ENCODE measurements at regions not wholly inside any gene's neighbourhood (a gene's known extent, or its start where the extent isn't known, plus 50 kb on each side); places are given as distances from the start of the nearest gene placed in this dataset.

GRCh38 chr2:35783723-35784122 lies 571.9 kb upstream of the CRIM1 start:
- DNase-seq (ENCODE audit: low spot score): no peak
- TF ChIP-seq, protein P1, sequence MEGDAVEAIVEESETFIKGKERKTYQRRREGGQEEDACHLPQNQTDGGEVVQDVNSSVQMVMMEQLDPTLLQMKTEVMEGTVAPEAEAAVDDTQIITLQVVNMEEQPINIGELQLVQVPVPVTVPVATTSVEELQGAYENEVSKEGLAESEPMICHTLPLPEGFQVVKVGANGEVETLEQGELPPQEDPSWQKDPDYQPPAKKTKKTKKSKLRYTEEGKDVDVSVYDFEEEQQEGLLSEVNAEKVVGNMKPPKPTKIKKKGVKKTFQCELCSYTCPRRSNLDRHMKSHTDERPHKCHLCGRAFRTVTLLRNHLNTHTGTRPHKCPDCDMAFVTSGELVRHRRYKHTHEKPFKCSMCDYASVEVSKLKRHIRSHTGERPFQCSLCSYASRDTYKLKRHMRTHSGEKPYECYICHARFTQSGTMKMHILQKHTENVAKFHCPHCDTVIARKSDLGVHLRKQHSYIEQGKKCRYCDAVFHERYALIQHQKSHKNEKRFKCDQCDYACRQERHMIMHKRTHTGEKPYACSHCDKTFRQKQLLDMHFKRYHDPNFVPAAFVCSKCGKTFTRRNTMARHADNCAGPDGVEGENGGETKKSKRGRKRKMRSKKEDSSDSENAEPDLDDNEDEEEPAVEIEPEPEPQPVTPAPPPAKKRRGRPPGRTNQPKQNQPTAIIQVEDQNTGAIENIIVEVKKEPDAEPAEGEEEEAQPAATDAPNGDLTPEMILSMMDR (IDR thresholded peaks at IDR 0.05; ENCODE audit: extremely low read depth, missing control alignments): no peak

DNA sequence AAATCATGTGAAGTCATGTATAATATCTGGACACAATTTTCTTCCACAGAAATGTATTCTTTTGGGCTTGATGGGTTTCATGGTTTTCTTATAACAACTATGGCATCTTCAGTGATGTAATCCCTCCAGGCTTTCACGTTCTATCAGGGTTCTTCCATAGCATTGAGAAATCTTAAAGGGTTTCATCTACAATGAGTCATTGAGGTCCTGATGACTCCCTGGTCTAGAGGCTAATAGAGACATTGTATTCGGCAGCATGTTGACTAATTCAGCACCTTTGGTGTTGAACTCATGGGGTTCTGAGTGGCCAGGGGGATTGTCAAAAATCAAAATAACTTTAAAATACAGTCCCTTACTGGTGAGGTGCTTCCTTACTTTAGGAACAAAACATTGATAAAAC lies 614.0 kb upstream of the CRIM1 start:
- TF ChIP-seq, protein P1 (IDR thresholded peaks at IDR 0.05; ENCODE audit: extremely low read depth, missing control alignments): no peak
- DNase-seq (ENCODE audit: low spot score): no peak

DNA sequence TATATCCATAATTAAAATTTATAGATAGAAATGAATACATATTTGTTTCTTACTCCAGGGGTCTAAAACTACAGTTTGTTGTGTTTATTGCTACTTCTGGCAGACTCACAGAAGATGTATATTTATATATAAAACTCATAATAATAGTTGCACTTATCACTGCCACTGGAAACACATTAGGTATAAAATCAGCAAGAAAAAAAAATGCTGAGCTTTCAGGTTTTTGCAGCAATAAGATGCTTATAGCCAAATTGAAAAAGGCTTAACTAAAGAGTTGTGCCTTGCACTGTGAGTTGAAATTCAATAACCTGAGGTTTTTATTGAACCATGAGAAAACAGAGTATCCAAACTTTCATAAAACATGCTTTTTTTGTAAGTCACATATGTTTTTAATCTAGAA lies 623.9 kb upstream of the CRIM1 start:
- no peak for DNase-seq (ENCODE audit: low spot score)
- TF ChIP-seq, protein P1 (IDR thresholded peaks at IDR 0.05; ENCODE audit: extremely low read depth, missing control alignments): no peak

DNA sequence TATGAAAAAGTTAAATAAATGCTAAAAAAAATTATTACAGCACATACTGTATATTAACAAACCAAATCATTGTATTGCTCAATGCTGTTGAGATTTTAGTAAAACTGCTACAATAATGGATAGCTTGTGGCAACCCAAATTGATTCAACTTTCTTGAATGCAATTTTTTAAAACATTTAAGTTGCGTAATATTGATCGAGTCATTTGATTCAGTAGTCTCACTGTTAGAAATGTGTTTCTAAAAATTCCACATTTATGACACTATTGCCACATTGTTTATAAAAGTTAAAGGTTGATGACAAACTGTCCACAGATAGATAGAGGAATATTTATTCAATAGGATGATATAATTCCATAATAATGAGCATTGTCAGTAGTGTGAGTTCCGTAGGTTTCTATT lies 640.7 kb upstream of the CRIM1 start:
- TF ChIP-seq, protein P1 (IDR thresholded peaks at IDR 0.05; ENCODE audit: extremely low read depth, missing control alignments): no peak

DNA sequence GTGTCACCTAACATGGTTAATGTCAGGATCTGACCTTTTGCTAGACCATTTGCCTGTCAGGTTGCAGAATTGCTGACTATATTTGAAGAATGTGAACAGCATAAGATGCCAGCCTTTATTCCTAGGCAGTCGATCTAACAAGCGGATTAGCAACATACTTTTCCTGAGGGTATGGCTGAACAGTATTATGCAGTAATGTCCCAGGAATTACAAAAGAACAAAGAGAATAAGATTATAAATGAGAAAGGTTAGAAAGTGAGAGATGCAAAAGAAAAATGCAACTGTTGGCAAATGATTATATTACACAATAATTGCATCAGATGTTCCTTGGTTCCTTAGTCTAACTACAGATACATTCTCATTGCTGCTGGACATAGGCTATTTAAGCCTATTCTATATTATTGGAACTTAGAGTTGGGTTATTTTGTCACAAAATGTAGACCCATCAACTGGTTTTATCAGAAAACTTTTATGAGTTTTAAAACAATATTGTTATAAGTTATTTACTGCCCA lies 647.1 kb upstream of the CRIM1 start:
- TF ChIP-seq, protein P1 (IDR thresholded peaks at IDR 0.05; ENCODE audit: extremely low read depth, missing control alignments): no peak
- DNase-seq (ENCODE audit: low spot score): no peak

More for the DNA sequence above, 640.7 kb upstream of the CRIM1 start:
- DNase-seq (ENCODE audit: low spot score): no peak

DNA sequence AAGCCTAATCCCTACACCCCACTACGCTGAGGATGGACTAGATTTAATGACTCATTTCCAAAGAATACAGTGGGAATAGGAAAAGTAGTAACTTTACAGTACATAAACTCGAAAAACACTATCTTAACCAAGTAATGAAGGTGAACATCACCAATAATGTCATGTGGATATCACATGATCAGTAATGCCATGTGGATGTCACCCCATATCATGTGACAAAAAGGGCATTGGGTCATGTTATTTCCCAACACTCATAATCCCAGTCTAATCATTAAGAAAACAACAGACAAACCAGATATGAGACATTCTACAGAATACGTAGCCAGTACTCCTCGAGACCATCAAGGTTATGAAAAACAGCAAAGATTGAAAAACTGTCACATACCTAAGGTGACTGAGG lies 667.3 kb upstream of the CRIM1 start:
- TF ChIP-seq, protein P1 (IDR thresholded peaks at IDR 0.05; ENCODE audit: extremely low read depth, missing control alignments): no peak
- no peak for DNase-seq (ENCODE audit: low spot score)

GRCh38 chr2:35651688-35652323 lies 703.8 kb upstream of the CRIM1 start:
- no peak for DNase-seq (ENCODE audit: low spot score)
- TF ChIP-seq, protein P1 (IDR thresholded peaks at IDR 0.05; ENCODE audit: extremely low read depth, missing control alignments): no peak
